PFSK-1 (cell line): ENCODE measurements at regions not wholly inside any gene's neighbourhood (a gene's known extent, or its start where the extent isn't known, plus 50 kb on each side); places are given as distances from the start of the nearest gene placed in this dataset.

ENCODE experiments used
- FOXP2 ChIP-seq: optimal IDR thresholded peaks from 2 replicates; pipeline ENCODE3; 2011; ENCODE audit warnings: borderline replicate concordance, control low read depth, inconsistent platforms; ENCODE audit not compliant: insufficient read depth; ENCODE audit errors: extremely low read length, extremely low read depth
- POLR2AphosphoS5 ChIP-seq: IDR thresholded peaks from 2 replicates; pipeline ENCODE4 v1.6.1; 2012; ENCODE audit warnings: low read depth, mild to moderate bottlenecking, control low read depth, low read length, moderate library complexity
- REST ChIP-seq, 2 experiments: IDR thresholded peaks; 2 replicates each; pipeline versions ENCODE4 v1.6.1 to v1.8.0; 2011 to 2012; ENCODE audit warnings: low read depth in 2 of 2, low read length in 2 of 2, control low read depth in 1 of 2, inconsistent platforms in 1 of 2, mild to moderate bottlenecking in 1 of 2, moderate library complexity in 1 of 2; ENCODE audit not compliant: insufficient read depth in 1 of 2
- SIN3A ChIP-seq: IDR thresholded peaks from 2 replicates; pipeline ENCODE4 v1.6.1; 2012; ENCODE audit warnings: mild to moderate bottlenecking, low read length, moderate library complexity, borderline replicate concordance; ENCODE audit not compliant: insufficient read depth
- TAF1 ChIP-seq: IDR thresholded peaks from 2 replicates; pipeline ENCODE4 v1.6.1; 2012; ENCODE audit warnings: low read length, control low read depth, borderline replicate concordance; ENCODE audit not compliant: insufficient read depth

GRCh38 chr5:28567048-28567447, 1528.7 kb upstream of the CDH9 start:
- TF ChIP-seq FOXP2 = no peak
- no peak for TF ChIP-seq TAF1
- no peak for TF ChIP-seq REST (IDR thresholded peaks at IDR 0.05; ENCODE audit: insufficient read depth in 1 of 2, low read depth in 2 of 2, low read length in 2 of 2)
- no peak for TF ChIP-seq POLR2AphosphoS5
- no peak for TF ChIP-seq SIN3A

GRCh38 chr5:28561522-28561921, 1523.1 kb upstream of the CDH9 start:
- TF ChIP-seq TAF1 (no peak), POLR2AphosphoS5 (no peak), FOXP2 (no peak), SIN3A (no peak), REST (IDR thresholded peaks at IDR 0.05; ENCODE audit: insufficient read depth in 1 of 2, low read depth in 2 of 2, low read length in 2 of 2) (no peak)

GRCh38 chr5:28558196-28558595, 1519.8 kb upstream of the CDH9 start:
- no peak for TF ChIP-seq POLR2AphosphoS5
- no peak for TF ChIP-seq SIN3A

GRCh38 chr5:28557114-28557513, 1518.7 kb upstream of the CDH9 start:
- TF ChIP-seq SIN3A = no peak
- TF ChIP-seq POLR2AphosphoS5 = no peak
- no peak for TF ChIP-seq REST (IDR thresholded peaks at IDR 0.05; ENCODE audit: insufficient read depth in 1 of 2, low read depth in 2 of 2, low read length in 2 of 2)
- no peak for TF ChIP-seq TAF1
- TF ChIP-seq FOXP2 = no peak

- TF ChIP-seq POLR2AphosphoS5 (no peak), TAF1 (no peak), SIN3A (no peak), FOXP2 (no peak), REST (IDR thresholded peaks at IDR 0.05; ENCODE audit: insufficient read depth in 1 of 2, low read depth in 2 of 2, low read length in 2 of 2) (no peak)
Measured at GRCh38 chr5:28549588-28549987, 1511.2 kb upstream of the CDH9 start.
